ENCODE measurements at regions not wholly inside any gene's neighbourhood (a gene's known extent, or its start where the extent isn't known, plus 50 kb on each side); places are given as distances from the start of the nearest gene placed in this dataset.
"Not testable (repeated sequence)": the region's sequence is repeated elsewhere in the genome, so short reads cannot be mapped to it uniquely, and the experiment has no call there.

DNA sequence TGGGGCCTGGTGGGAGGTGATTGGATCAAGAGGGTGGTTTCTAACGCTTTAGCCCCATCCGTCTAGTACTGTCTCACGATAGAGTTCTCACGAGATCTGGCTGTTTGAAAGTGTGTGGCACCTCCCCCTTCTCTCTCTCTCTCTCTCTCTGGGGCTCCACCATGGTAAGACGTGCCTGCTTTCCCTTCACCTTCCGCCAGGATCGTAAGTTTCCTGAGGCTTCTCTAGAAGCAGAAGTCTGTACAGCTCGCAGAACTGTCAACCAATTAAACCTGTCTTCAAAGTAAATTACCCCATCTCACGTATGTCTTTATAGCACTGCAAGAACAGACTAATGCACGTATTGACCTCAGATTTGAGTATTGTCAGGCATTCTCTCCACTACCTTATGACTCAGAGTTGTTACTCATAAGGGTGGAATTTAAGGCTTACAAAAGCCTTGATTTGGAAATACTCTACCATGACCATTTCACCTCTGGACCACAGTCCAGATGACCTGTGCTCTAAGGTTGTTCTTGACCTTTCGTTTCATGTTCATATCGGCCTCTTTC is 99.5 kb upstream of the AGAP1 start:
- peak; percentile 28 to 29 for DNase-seq (ENCODE audit: low read depth in 2 of 2)

DNA sequence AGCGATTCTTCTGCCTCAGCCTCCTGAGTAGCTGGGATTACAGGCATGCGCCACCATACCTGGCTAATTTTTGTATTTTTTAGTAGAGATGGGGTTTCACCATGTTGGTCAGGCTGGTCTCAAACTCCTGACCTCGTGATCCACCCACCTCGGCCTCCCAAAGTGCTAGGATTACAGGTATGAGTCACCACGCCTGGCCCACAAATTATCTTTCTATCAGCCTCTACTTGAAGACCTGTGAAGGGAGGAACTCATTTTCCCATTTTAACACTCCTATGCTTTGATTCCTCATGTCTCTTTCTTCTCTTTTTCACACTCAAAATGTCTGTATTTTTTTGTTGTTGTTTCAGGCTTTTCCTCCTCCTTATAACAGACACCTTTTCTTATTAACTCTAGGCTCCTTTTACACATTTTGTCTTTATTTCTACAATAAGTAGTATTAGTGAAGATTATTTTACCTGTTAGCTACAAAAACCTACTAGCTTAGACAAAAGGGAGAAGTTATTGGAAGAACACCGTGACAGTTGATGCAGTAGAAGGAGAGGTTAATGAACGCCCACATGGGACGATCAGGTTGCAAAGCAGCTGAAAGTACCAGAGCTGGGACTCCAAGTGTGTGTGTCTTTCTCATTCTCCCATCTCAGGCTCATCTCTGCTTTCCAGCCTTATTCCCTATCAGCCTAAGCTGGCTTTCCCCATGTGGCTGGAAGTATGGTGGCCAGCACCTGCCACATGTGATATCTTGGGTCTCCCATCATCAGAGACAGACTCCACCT is 97.6 kb upstream of the AGAP1 start:
- DNase-seq (ENCODE audit: low read depth in 2 of 2), result no peak

DNA sequence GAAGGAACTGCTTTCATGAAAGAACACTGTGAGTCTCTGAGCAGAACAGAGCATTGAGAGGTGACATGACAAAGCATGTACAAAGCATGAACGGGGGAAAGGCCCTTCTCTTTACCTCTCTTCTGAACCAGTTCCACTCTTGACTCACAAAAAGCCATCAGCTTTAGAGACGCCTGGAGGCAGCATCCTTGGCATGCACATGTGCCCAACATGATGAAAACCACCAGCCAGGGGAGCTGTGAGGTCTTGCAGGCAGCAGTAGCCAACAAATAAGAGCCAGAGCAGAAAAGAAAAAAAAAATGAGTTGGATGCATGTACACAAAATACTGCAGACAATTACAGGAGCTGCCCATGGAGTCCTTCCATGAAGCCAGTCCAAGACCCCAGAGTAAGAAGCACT is 95.5 kb upstream of the AGAP1 start:
- DNase-seq (ENCODE audit: low read depth in 2 of 2), result no peak

DNA sequence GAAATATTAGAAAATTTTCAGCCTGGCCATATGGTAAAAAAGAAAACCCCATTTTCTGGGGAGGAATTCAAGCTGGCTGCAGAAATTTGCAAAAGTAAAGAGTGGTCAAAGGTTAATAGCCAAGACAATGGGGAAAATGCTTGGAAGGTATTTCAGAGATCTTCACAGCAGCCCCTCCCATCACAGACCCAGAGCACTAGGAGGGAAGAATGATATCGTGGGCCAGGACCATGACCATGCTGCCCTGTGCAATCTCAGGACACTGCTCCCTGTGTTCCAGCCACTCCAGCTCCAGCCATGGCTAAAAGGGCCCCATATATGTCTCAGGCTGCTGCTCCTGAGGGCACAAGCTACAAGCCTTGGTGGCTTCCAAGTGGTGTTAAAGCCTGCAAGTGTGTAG is 93.9 kb upstream of the AGAP1 start:
- no peak for DNase-seq (ENCODE audit: low read depth in 2 of 2)

DNA sequence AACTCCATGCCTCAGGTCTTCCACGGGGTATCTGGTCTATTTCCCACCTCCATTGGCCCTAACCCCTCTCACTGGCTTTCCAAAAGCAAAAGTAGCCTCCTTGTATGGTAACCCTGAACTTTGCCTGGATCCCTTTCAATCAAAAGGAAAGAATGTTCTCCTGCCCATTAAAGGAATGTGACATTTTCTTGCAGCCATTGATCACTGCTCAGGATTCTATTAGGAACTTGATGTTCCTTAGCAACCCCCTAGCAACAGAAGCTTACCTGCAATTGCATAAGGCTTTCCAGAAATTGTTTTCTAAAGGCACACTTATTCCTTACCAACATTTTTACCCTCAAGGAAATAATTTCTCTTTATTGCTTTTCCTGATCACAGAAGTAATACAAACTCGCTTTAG is 91.4 kb upstream of the AGAP1 start:
- DNase-seq (ENCODE audit: low read depth in 2 of 2), result no peak

DNA sequence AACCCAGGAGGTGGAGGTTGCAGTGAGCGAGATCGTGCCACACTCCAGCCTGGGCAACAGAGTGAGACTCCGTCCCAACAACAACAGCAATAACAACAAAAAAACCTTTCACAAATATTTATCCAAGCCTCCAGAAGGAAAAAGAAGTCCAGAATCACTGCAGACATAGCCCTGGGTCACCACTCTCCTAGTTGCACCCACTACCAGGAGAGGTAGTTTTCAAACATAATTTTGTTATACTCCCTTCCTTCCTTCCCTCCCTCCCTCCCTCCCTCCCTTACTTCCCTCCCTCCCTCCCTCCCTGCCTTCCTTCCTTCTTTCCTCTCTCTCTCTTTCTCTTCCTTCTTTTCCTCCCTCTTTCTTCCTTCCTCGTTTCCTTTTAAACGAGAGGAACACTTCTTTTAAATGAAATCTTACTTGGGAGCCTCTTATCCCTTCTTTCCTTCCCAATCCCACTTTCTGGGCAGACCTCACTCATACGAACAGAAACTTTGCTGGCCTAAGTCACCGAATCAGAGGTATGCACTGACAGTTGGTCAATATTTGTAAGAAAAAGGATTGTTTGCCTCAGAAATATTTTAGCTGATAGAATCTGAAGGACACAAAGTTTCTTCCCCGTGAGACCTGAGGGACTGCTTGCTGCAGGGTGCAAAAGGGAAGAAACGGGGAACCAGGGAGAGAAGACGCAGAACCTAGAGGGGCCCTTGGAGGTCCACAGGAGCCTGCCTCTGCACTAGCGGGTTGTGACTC is 88.1 kb upstream of the AGAP1 start:
- no peak for DNase-seq (ENCODE audit: low read depth in 2 of 2)

DNA sequence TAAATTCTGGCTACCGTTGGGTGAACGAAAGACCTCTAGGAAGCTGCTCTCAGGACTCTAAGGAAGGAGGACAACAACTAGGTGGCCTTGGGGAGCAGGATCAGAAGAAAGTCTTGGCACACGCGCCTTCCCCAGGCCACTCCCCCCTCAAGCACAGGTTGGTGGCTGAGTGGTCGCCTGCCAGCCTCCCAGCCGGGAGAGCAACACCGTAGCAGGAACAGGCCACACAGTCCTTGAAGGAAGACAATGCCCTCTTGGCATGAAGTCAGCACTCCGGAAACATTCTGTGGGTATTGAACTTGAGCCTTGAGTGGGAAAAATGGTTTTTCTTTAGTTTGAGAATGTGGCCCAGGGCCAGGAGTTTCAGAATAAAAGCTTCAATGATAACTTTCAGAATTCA is 87.4 kb upstream of the AGAP1 start:
- no peak for DNase-seq (ENCODE audit: low read depth in 2 of 2)

DNA sequence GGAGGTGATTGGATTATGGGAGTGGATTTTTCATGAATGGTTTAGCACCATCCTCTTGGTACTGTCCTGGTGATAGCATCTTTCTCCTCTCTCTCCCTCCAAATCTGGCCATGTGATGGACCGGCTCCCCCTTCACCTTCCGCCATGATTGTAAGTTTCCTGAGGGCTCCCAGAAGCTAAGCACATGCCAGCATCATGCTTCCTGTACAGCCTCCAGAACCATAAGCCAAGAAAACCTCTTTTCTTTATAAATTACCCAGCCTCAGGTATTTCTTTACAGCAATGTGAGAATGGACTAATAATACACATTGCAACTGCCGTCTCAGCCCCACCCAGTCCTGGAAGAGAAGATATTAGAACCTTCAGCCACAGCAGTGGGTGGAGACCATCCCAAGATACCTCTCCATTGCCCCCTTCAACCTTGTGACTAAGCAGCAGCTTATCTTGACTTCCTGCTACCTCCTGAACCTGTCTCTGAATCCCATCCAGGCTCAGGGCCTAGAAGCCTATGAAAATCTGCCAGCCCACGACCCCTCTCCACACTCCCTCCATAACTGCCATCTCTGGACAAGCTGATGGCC is 81.8 kb upstream of the AGAP1 start:
- DNase-seq (ENCODE audit: low read depth in 2 of 2), result no peak

DNA sequence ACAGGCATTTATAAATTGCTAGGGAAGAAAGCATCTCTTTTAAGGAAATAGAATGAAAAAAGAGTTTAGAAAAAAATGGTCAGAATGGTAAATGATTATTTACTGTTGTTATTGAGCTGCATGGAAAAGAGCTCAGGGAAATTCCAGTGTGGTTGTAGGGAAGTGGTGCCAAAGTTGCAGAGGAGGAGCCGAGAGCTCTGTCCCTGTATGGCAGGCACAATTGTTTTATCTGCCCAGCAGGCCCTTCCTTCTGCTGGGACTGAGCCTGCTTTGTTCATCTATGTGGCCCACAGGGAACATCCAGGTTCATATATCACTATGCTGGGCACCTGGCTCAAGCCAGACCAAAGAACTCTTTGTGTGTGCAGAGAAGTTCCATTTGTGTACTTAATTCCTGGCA is 80.8 kb upstream of the AGAP1 start:
- DNase-seq (ENCODE audit: low read depth in 2 of 2), result no peak

DNA sequence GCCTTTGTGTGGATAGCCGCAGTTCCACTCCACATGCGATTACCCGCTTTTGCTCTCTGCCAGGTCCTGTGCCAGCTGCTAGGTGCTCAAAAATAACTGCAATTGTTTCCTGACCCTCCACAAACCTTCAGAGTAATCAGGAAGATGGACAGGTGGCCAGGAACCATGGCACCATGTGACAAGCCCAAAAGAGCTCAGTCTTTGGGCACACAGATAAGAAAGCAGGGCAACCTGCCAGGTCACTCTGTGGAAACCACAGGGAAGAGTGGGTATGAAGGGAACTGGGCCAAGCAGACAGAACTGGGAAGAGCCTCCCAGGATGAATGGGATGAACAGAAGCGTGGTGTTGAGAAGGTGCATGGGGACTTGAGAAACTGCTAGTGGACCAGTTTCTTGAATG is 79.4 kb upstream of the AGAP1 start:
- DNase-seq (ENCODE audit: low read depth in 2 of 2), result no peak

DNA sequence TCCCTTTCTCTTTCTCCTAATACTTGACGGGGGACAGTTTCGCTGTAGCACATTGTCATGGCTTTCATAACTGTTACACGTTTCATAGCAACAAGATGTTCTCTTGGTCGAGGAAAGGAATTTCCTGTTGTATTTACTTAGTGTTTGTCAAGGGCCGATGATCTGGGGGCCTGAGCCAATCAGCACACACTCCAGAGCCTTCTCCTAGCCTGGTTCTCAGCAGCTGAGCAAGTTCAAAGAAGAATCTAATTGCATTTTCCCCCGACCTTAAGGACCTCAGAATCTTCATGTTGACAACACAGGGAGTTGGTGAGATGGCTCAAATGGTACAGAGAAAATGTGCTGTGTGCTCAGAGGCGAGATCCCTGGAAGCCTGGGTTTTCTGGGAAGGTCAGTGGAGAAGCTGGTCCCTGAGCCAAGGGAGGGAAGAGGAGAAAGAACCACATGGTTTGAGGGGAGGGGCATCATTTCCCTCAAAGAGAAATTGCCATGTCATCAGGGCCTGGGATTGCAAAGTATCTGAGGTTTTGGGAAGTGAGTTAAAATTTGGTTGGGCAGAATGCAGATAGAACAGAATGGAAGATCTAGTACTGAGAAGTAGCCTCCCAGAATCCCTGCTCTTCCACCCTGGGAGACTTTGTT is 76.9 kb upstream of the AGAP1 start:
- no peak for DNase-seq (ENCODE audit: low read depth in 2 of 2)

DNA sequence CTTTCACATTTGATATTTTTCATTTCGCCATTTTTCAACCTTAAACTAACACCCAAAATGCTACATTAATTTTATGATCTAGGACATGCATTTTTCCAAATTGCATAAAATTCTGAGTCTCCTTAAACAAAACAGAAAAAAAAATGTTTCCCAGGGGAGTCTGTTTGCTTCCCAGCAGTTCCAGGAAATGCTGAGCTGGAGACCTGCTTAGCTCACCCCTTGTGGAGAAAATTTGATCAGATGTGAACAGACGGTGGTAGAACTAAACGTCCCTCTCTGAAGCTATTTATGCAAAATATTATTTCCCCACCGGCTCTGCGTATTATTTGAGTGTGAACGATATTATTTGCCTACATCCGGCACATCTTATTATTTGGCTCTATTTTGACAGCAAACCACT is 74.9 kb upstream of the AGAP1 start:
- no peak for DNase-seq (ENCODE audit: low read depth in 2 of 2)

DNA sequence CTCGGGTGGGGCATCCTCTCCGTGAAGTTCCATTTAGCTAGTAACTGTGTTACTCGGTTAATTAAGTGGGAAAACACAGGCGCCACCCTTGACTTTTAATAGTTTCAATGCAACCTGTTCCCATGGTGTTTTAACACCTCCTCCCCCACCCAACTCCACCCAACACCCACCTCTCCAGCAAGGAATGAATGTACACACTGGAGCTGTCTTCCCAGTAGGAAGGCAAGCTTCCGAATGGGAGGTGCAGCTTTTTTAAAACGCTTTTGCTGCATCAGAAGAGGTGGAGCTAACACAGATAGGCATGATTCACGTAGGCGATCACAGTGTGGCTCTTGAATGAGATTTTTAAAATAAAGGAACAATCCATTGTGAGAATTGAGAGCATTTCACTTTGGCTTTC is 73.8 kb upstream of the AGAP1 start:
- no peak for DNase-seq (ENCODE audit: low read depth in 2 of 2)

DNA sequence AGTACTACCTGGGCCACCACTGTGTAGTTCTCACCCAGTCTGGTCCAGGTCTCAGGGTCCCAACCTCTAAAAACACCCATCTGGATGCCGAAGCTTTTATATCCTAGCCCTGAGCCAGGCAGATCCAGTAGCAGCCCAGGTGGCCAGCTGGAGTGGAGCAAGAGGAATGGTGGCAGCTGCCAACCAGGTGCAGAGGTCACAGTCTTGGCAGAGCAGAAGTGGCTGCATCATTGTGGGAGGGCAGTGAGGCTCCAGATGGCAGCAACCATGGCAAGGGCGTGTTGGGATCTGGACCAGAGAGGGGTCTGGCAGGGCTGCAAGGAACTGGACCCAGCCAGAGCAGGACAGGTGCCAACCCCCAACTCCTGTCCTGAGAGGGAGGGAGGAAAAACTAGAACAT is 72.2 kb upstream of the AGAP1 start:
- DNase-seq (ENCODE audit: low read depth in 2 of 2), result no peak

DNA sequence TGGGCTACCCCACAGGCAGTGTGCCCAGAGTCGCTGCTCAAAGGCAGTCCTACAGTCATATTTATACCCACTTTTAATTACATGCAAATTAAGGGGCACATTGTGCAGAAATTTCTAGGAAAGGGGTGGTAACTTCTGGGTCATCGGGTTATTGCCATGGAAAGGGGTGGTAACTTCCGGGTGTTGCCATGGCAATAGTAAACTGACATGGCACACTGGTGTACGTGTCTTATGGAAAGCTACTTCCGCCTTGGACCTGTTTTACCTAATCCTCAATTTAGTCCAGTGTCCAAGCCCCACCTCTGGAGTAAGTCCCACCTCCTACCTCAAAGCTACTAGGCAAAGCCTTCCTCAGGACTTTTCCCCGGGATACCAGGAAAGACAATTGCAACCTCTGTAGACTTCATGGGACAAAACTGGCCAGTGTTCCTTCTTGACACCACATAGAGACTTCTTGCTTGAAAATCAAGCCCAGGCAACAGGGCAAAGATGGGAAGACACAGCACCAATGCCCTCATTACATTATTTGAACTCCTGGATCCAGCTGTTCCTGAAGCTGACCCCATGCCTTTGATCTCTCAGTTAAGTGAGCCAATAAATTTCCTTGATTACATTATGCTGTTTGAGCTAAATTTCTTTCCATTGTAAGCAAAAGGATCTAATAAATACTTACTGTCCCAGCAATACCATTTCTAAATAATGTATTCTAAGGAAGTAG is 63.3 kb upstream of the AGAP1 start:
- DNase-seq (ENCODE audit: low read depth in 2 of 2), result no peak

DNA sequence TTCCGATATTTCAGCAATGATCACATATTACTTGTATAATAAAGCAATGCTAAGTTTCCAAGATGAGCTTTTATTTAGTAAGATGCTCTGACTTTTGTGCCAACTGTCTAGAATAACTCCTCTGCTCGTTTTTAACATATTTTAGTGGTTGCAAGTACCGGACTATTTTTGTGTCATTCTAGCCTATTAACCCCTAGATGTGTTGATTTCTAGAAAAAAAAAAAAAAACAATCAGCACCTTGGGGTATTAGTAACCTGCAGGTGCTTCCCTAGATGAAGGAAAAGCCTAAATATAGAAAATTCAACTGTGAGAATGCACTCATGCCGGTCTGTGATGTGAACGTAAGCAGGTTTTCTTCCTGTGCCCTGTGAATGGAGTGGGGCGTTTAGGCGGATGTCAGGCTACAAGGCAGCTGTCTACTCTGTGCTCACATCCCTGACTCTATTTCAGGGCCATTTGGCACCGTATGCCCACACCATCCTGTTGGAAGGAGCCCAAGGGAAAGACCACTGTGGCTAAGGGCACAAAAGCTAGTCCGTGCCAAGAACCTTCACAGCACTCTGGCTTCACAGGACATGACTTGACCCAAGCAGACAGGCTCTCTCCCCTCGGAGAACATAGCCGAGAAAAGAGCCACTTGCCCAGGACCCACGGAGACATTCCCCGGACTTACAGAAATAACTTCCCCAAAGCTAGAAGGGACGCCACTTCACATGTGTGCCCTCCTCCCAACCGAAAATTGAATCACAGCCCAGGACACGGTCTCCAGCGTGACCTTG is 60.9 kb upstream of the AGAP1 start:
- no peak for DNase-seq (ENCODE audit: low read depth in 2 of 2)

DNA sequence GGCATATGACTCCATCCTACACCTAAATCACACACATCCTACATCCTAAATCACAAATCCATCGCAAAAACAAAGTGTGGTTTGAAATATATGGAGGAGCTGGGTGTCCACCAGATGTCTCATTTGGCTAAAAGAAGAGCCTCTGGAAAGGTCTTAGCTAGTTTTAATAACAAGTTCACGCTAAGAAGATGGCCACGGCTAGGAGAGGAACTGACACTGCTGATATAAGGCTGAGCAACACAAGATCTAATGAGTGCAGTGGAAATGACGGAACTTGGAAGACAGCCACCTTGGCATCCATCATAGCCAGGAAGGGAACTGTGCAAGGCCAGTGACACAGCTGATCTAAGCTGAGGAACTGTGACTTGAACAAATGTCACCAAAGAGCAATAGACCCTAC is 60.0 kb upstream of the AGAP1 start:
- no peak for DNase-seq (ENCODE audit: low read depth in 2 of 2)

DNA sequence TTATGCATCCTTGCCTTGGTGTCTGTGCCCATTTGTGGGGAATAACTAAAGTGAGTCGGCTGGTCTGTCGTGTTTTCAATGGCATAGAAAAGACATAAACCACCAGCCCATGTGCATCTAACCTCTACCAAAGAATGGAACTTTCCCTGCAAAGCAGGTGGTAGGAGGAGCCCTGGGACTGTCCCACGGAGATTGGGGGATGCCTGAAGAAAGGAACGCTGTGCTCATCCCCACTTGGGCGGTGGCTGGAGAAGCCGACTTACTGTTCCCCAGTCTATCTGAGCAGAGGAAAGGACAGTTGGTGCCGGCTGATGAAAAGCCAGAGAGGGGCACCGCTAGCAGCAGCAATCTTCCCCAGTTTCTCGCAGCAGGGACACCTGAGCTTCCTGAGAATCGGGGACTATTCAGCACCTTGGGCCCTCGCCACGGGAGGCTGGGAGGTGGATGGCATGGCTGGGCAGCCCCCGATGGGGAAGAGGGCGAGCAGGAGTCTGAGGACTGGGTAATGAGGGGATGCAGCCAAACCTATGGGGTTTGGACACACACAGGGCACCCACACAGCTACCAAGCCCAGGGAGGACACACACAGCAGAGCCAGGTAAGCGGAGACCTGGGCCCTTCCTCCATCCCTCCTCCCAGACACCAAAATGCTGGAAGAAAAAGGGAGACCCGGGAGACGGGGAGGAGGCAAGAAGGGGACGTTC is 53.7 kb upstream of the AGAP1 start:
- DNase-seq (ENCODE audit: low read depth in 2 of 2), result no peak

DNA sequence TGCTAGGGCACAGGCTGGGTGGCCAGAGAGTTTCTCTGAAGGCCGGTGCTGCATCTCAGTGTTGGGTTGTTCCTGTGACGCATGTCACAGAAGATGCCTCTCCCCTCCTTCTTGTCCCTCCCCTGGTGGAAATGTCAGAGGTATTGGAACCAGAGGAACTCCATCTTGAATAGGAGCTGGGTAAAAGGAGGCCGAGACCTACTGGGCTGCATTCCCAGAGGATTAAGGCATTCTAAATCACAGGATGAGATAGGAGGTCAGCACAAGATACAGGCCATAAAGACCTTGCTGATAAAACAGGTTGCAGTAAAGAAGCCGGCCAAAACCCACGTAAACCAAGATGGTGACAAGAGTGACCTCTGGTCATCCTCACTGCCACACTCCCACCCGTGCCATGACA is 50.3 kb upstream of the AGAP1 start:
- DNase-seq (ENCODE audit: low read depth in 2 of 2), result not testable (repeated sequence)
